SK-N-SH treated with all-trans-retinoic acid at 6 μM for 48 hours (cell line): ENCODE measurements at regions not wholly inside any gene's neighbourhood (a gene's known extent, or its start where the extent isn't known, plus 50 kb on each side); places are given as distances from the start of the nearest gene placed in this dataset.

Experiments
- ATAC-seq: fragments of 200-7000 bp; cut with Tn5 transposase; 3 replicates; pipeline ENCODE4 v1.9.1; 2020; ENCODE audit warnings: mild to moderate bottlenecking, moderate library complexity
- BACH2 ChIP-seq: fragments of 250-450 bp; sonication (Bioruptor Pico); IDR thresholded peaks from 2 replicates; pipeline ENCODE4 v1.9.0; 2021; ENCODE audit warnings: mild to moderate bottlenecking, borderline replicate concordance
- CREB5 ChIP-seq: fragments of 250-450 bp; sonication (Bioruptor Pico); IDR thresholded peaks from 2 replicates; pipeline ENCODE4 v1.5.1; 2020; ENCODE audit warnings: low read depth, mild to moderate bottlenecking, moderate library complexity
- CSRNP3 ChIP-seq: fragments of 250-450 bp; sonication (Bioruptor Pico); IDR thresholded peaks from 2 replicates; pipeline ENCODE4 v1.5.1; 2021; ENCODE audit warnings: mild to moderate bottlenecking, moderate library complexity
- ESRRG ChIP-seq: fragments of 250-450 bp; sonication (Bioruptor Pico); IDR thresholded peaks from 2 replicates; pipeline ENCODE4 v1.6.1; 2021; ENCODE audit warnings: mild to moderate bottlenecking
- GLIS3 ChIP-seq: fragments of 250-450 bp; sonication (Bioruptor Pico); IDR thresholded peaks from 2 replicates; pipeline ENCODE4 v1.5.0; 2020; ENCODE audit warnings: mild to moderate bottlenecking, moderate library complexity
- ISL1 ChIP-seq: fragments of 250-450 bp; sonication (Bioruptor Pico); IDR thresholded peaks from 2 replicates; pipeline ENCODE4 v2.1.2; 2022; ENCODE audit warnings: mild to moderate bottlenecking, moderate library complexity
- OSR1 ChIP-seq: fragments of 250-450 bp; sonication (Bioruptor Pico); IDR thresholded peaks from 2 replicates; pipeline ENCODE4 v1.8.0; 2022; ENCODE audit warnings: moderate library complexity, mild to moderate bottlenecking, inconsistent platforms
- PATZ1 ChIP-seq: fragments of 250-450 bp; sonication (Bioruptor Pico); IDR thresholded peaks from 2 replicates; pipeline ENCODE4 v1.8.0; 2020; ENCODE audit warnings: mild to moderate bottlenecking, moderate library complexity, borderline replicate concordance
- PPARA ChIP-seq: fragments of 250-450 bp; sonication (Bioruptor Pico); IDR thresholded peaks from 2 replicates; pipeline ENCODE4 v1.5.0; 2020; ENCODE audit warnings: mild to moderate bottlenecking, borderline replicate concordance
- RARB ChIP-seq: fragments of 250-450 bp; sonication (Bioruptor Pico); IDR thresholded peaks from 2 replicates; pipeline ENCODE4 v1.8.0; 2021; ENCODE audit warnings: mild to moderate bottlenecking, moderate library complexity
- SNAI2 ChIP-seq: fragments of 250-450 bp; sonication (Bioruptor Pico); IDR thresholded peaks from 2 replicates; pipeline ENCODE4 v1.5.0; 2020; ENCODE audit warnings: mild to moderate bottlenecking, moderate library complexity
- TCF4 ChIP-seq: fragments of 250-450 bp; sonication (Bioruptor Pico); IDR thresholded peaks from 2 replicates; pipeline ENCODE4 v1.8.0; 2021; ENCODE audit warnings: mild to moderate bottlenecking, moderate library complexity, borderline replicate concordance
- TOX ChIP-seq: fragments of 250-450 bp; sonication (Bioruptor Pico); IDR thresholded peaks from 2 replicates; pipeline ENCODE4 v1.8.0; 2021; ENCODE audit warnings: mild to moderate bottlenecking, moderate library complexity, borderline replicate concordance
- TSHZ2 ChIP-seq: fragments of 250-450 bp; sonication (Bioruptor Pico); IDR thresholded peaks from 2 replicates; pipeline ENCODE4 v1.5.0; 2020; ENCODE audit warnings: mild to moderate bottlenecking, moderate library complexity
- ZC3H10 ChIP-seq: fragments of 250-450 bp; sonication (Bioruptor Pico); IDR thresholded peaks from 2 replicates; pipeline ENCODE4 v1.5.1; 2021; ENCODE audit warnings: mild to moderate bottlenecking, moderate library complexity
- ZFP3 ChIP-seq: fragments of 250-450 bp; sonication (Bioruptor Pico); IDR thresholded peaks from 2 replicates; pipeline ENCODE4 v1.5.0; 2020; ENCODE audit warnings: mild to moderate bottlenecking, moderate library complexity
- ZFP30 ChIP-seq: fragments of 450-650 bp; formaldehyde crosslinking; IDR thresholded peaks from 2 replicates; pipeline ENCODE4 v1.5.0; 2022; ENCODE audit warnings: mild to moderate bottlenecking, moderate library complexity
- ZNF565 ChIP-seq: fragments of 450-650 bp; formaldehyde crosslinking; conservative IDR thresholded peaks from 2 replicates; pipeline ENCODE4 v1.5.0; 2020; ENCODE audit warnings: low read depth, mild to moderate bottlenecking, moderate library complexity
- ZNF8 ChIP-seq: fragments of 450-650 bp; formaldehyde crosslinking; IDR thresholded peaks from 2 replicates; pipeline ENCODE4 v1.5.0; 2020; ENCODE audit warnings: mild to moderate bottlenecking, moderate library complexity

GRCh38 chr7:79778786-79779770 is 325.6 kb upstream of the MAGI2 start (continued):
- TF ChIP-seq CSRNP3 (CRISPR knock-in tag) (no peak), ZFP3 (CRISPR knock-in tag) (no peak), ZNF565 (CRISPR knock-in tag) (no peak)
- TF ChIP-seq, all 23 proteins: peak for 0

- ATAC-seq = no peak
- no peak for TF ChIP-seq ESRRG (CRISPR knock-in tag)
- TF ChIP-seq RARB (CRISPR knock-in tag) = no peak
- TF ChIP-seq PPARA = no peak
- no peak for TF ChIP-seq CSRNP3 (CRISPR knock-in tag)
- TF ChIP-seq ISL1 (CRISPR knock-in tag) = no peak
- TF ChIP-seq ZNF8 (CRISPR knock-in tag) = no peak
- no peak for TF ChIP-seq ZC3H10 (CRISPR knock-in tag)
- TF ChIP-seq SNAI2 (CRISPR knock-in tag) = no peak
- no peak for TF ChIP-seq TOX
- no peak for TF ChIP-seq CREB5
- no peak for TF ChIP-seq GLIS3 (CRISPR knock-in tag)
- TF ChIP-seq PATZ1 (CRISPR knock-in tag) = no peak
- TF ChIP-seq OSR1 (CRISPR knock-in tag) = no peak
- TF ChIP-seq TCF4 = no peak
- TF ChIP-seq ZFP30 = no peak
- TF ChIP-seq BACH2 (CRISPR knock-in tag) = no peak
- no peak for TF ChIP-seq ZFP3 (CRISPR knock-in tag)
Observed at GRCh38 chr7:79775911-79776310, 322.4 kb upstream of the MAGI2 start.

GRCh38 chr7:79774150-79774549 is 320.7 kb upstream of the MAGI2 start:
- no peak for TF ChIP-seq GLIS3 (CRISPR knock-in tag)
- no peak for TF ChIP-seq CSRNP3 (CRISPR knock-in tag)
- no peak for TF ChIP-seq TSHZ2
- no peak for ATAC-seq
